NB4 (cell line): ENCODE measurements at regions not wholly inside any gene's neighbourhood (a gene's known extent, or its start where the extent isn't known, plus 50 kb on each side); places are given as distances from the start of the nearest gene placed in this dataset.

Source experiments
- DNase-seq: peaks from one replicate; pipeline ENCODE4 v3.0.0; 2010; ENCODE audit warnings: low read depth
- H3K4me3 ChIP-seq: one replicate; pipeline ENCODE4 v1.5.1; 2011; ENCODE audit warnings: mild to moderate bottlenecking, low read depth, low read length, moderate library complexity
- CTCF ChIP-seq: IDR thresholded peaks from one replicate; pipeline ENCODE4 v1.5.1; 2012; ENCODE audit warnings: low read depth, low read length
- MYC ChIP-seq: IDR thresholded peaks from 2 replicates; pipeline ENCODE4 v1.6.1; 2011; ENCODE audit warnings: low read depth, low read length
- POLR2A ChIP-seq: IDR thresholded peaks from 2 replicates; pipeline ENCODE4 v1.6.1; 2011; ENCODE audit warnings: mild to moderate bottlenecking; ENCODE audit not compliant: insufficient read length; ENCODE audit errors: extremely low read depth
- TF ChIP-seq, protein P1 (sequence below): IDR thresholded peaks from 2 replicates; pipeline ENCODE4 v1.6.1; 2011; ENCODE audit warnings: low read depth, low read length

- no peak overlapping the region for H3K4me3 ChIP-seq
- no peak for DNase-seq
- no peak for TF ChIP-seq POLR2A
- TF ChIP-seq, protein P1, sequence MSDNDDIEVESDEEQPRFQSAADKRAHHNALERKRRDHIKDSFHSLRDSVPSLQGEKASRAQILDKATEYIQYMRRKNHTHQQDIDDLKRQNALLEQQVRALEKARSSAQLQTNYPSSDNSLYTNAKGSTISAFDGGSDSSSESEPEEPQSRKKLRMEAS: no peak
- no peak for TF ChIP-seq CTCF
- no peak for TF ChIP-seq MYC
Observed at GRCh38 chr2:104583811-104584210, 270.1 kb upstream of the POU3F3 start.

GRCh38 chr2:104584393-104584792 is 269.5 kb upstream of the POU3F3 start:
- DNase-seq: no peak
- TF ChIP-seq, protein P1: no peak
- no peak for TF ChIP-seq CTCF
- TF ChIP-seq MYC: no peak
- H3K4me3 ChIP-seq: no peak overlapping the region

- no peak overlapping the region for H3K4me3 ChIP-seq
- DNase-seq: peak; percentile 12
- TF ChIP-seq MYC: no peak
- no peak for TF ChIP-seq POLR2A
- TF ChIP-seq, protein P1: no peak
- TF ChIP-seq CTCF: no peak
Observed at GRCh38 chr2:104595576-104595975, 258.3 kb upstream of the POU3F3 start.

- TF ChIP-seq MYC (no peak), CTCF (no peak), POLR2A (no peak)
- TF ChIP-seq, protein P1: no peak
- H3K4me3 ChIP-seq: no peak overlapping the region
- peak; percentile 18 for DNase-seq
Observed at GRCh38 chr2:104597942-104598341, 256.0 kb upstream of the POU3F3 start.

GRCh38 chr2:104598636-104599035 is 255.3 kb upstream of the POU3F3 start:
- no peak for TF ChIP-seq POLR2A
- no peak for TF ChIP-seq MYC
- TF ChIP-seq CTCF: no peak
- TF ChIP-seq, protein P1: no peak
- no peak overlapping the region for H3K4me3 ChIP-seq

DNA sequence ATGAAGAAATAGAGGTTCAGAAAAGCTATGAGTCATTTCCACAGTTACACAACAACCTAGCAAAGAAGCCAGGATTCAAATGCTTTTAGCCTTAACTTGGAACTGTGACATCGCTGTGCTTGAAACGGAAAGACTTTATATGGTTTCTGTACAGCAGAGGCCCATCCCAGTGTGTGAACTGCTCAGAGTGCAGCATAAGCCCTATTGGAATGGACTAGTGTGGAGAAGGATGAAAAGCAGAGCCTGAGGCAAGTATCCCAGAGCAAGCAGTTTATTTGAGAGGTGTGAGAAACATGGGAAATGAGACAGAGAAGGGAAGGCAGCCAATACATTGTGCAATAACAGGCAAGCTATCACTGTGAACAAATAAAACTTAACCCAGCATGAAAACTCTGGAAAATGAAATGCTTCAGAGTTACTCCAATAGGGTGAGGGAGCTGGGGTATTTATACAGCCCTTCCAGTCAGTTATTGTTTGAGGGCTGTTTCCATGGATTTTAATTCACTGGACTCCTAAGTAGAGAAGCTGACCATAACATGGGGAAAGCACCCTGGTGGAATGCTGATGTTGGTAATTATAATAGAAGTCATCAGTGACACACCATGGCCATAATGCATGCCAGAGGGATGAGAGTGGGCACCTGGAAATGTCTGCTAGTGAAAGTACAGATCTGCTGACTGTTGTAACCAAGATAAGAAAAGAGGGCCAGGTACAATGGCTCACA is 254.0 kb upstream of the POU3F3 start:
- peak; percentile 78 for DNase-seq
- H3K4me3 ChIP-seq: no peak overlapping the region
- TF ChIP-seq POLR2A: no peak

More at GRCh38 chr2:104598636-104599035, 255.3 kb upstream of the POU3F3 start:
- DNase-seq: no peak
